NK-92 treated with Interleukin-12 subunit alpha and Interleukin-12 subunit beta, amount 100 ng/mL, for 24 hours (cell line): ENCODE measurements at regions not wholly inside any gene's neighbourhood (a gene's known extent, or its start where the extent isn't known, plus 50 kb on each side); places are given as distances from the start of the nearest gene placed in this dataset.

Experiments
- DNase-seq: peaks from one replicate; lab custom pipeline; 2025; lab: John Stamatoyannopoulos, UW

- no peak for DNase-seq
These were observed 51.6 kb upstream of the ALCAM start for GRCh38 chr3:105315144-105315543.

- DNase-seq: no peak
These were observed 50.9 kb upstream of the ALCAM start for GRCh38 chr3:105315815-105316214.

- DNase-seq: no peak
These were observed 50.4 kb upstream of the ALCAM start for GRCh38 chr3:105316331-105316730.
